ENCODE measurements at regions not wholly inside any gene's neighbourhood (a gene's known extent, or its start where the extent isn't known, plus 50 kb on each side); places are given as distances from the start of the nearest gene placed in this dataset.

- Histone ChIP-seq H3K36me3 (ENCODE audit: insufficient read depth) (no peaks in the 10 kb centered on the region), H2AFZ (ENCODE audit: low read depth) (no peak overlapping the region), H3K4me2 (no peak overlapping the region), H3K79me2 (ENCODE audit: insufficient read depth, low read depth) (no peaks in the 10 kb centered on the region), H4K20me1 (ENCODE audit: insufficient read depth) (no peaks in the 10 kb centered on the region), H3K9ac (no peak overlapping the region), H3K4me3 (IDR thresholded peaks at IDR 0.05; ENCODE audit: insufficient read depth, low read depth, low read length) (no peak overlapping the region), H3K27me3 (ENCODE audit: insufficient read depth, low read depth) (no peaks in the 10 kb centered on the region), H3K27ac (no peak overlapping the region), H3K4me1 (ENCODE audit: low read depth, poor library complexity, severe bottlenecking) (no peaks in the 10 kb centered on the region)
- TF ChIP-seq CTCF (conservative IDR thresholded peaks at IDR 0.05; ENCODE audit: low read depth, low read length), result no peak
These were observed 188.7 kb downstream of the ANKRD50 start for GRCh38 chr4:124523816-124524215.

GRCh38 chr4:124525524-124525923 is 187.0 kb downstream of the ANKRD50 start:
- H3K27me3 ChIP-seq (ENCODE audit: insufficient read depth, low read depth), result no peaks in the 10 kb centered on the region
- no peaks in the 10 kb centered on the region for H4K20me1 ChIP-seq (ENCODE audit: insufficient read depth)
- no peak overlapping the region for H3K4me2 ChIP-seq
- no peak overlapping the region for H3K9ac ChIP-seq
- TF ChIP-seq CTCF (conservative IDR thresholded peaks at IDR 0.05; ENCODE audit: low read depth, low read length), result no peak
- H3K4me3 ChIP-seq (IDR thresholded peaks at IDR 0.05; ENCODE audit: insufficient read depth, low read depth, low read length), result no peak overlapping the region
- H3K4me1 ChIP-seq (ENCODE audit: low read depth, poor library complexity, severe bottlenecking), result no peaks in the 10 kb centered on the region
- H3K79me2 ChIP-seq (ENCODE audit: insufficient read depth, low read depth), result no peaks in the 10 kb centered on the region
- H3K27ac ChIP-seq, result no peak overlapping the region
- H2AFZ ChIP-seq (ENCODE audit: low read depth), result no peak overlapping the region
- no peaks in the 10 kb centered on the region for H3K36me3 ChIP-seq (ENCODE audit: insufficient read depth)

GRCh38 chr4:124526331-124526730 is 186.2 kb downstream of the ANKRD50 start:
- Histone ChIP-seq H3K4me3 (IDR thresholded peaks at IDR 0.05; ENCODE audit: insufficient read depth, low read depth, low read length) (no peak overlapping the region), H4K20me1 (ENCODE audit: insufficient read depth) (no peaks in the 10 kb centered on the region), H3K4me2 (no peak overlapping the region), H3K27ac (no peak overlapping the region), H3K36me3 (ENCODE audit: insufficient read depth) (no peaks in the 10 kb centered on the region), H2AFZ (ENCODE audit: low read depth) (no peak overlapping the region), H3K79me2 (ENCODE audit: insufficient read depth, low read depth) (no peaks in the 10 kb centered on the region), H3K9ac (no peak overlapping the region), H3K27me3 (ENCODE audit: insufficient read depth, low read depth) (no peaks in the 10 kb centered on the region), H3K4me1 (ENCODE audit: low read depth, poor library complexity, severe bottlenecking) (no peaks in the 10 kb centered on the region)
- TF ChIP-seq CTCF (conservative IDR thresholded peaks at IDR 0.05; ENCODE audit: low read depth, low read length), result no peak

- H3K27me3 ChIP-seq (ENCODE audit: insufficient read depth, low read depth), result no peaks in the 10 kb centered on the region
- H3K27ac ChIP-seq, result no peak overlapping the region
- no peak for TF ChIP-seq CTCF (conservative IDR thresholded peaks at IDR 0.05; ENCODE audit: low read depth, low read length)
- no peaks in the 10 kb centered on the region for H3K36me3 ChIP-seq (ENCODE audit: insufficient read depth)
- no peaks in the 10 kb centered on the region for H3K4me1 ChIP-seq (ENCODE audit: low read depth, poor library complexity, severe bottlenecking)
- H3K79me2 ChIP-seq (ENCODE audit: insufficient read depth, low read depth), result no peaks in the 10 kb centered on the region
- no peak overlapping the region for H3K9ac ChIP-seq
- no peaks in the 10 kb centered on the region for H4K20me1 ChIP-seq (ENCODE audit: insufficient read depth)
- no peak overlapping the region for H3K4me2 ChIP-seq
- H2AFZ ChIP-seq (ENCODE audit: low read depth), result no peak overlapping the region
- H3K4me3 ChIP-seq (IDR thresholded peaks at IDR 0.05; ENCODE audit: insufficient read depth, low read depth, low read length), result no peak overlapping the region
These were observed 185.8 kb downstream of the ANKRD50 start for GRCh38 chr4:124526769-124527168.

GRCh38 chr4:124527364-124527763 is 185.2 kb downstream of the ANKRD50 start:
- no peaks in the 10 kb centered on the region for H3K27me3 ChIP-seq (ENCODE audit: insufficient read depth, low read depth)
- no peak overlapping the region for H2AFZ ChIP-seq (ENCODE audit: low read depth)
- no peaks in the 10 kb centered on the region for H3K36me3 ChIP-seq (ENCODE audit: insufficient read depth)
- no peak overlapping the region for H3K9ac ChIP-seq
- no peak overlapping the region for H3K27ac ChIP-seq
- H3K4me1 ChIP-seq (ENCODE audit: low read depth, poor library complexity, severe bottlenecking), result no peaks in the 10 kb centered on the region
- no peaks in the 10 kb centered on the region for H4K20me1 ChIP-seq (ENCODE audit: insufficient read depth)
- no peak overlapping the region for H3K4me2 ChIP-seq
- H3K79me2 ChIP-seq (ENCODE audit: insufficient read depth, low read depth), result no peaks in the 10 kb centered on the region
- H3K4me3 ChIP-seq (IDR thresholded peaks at IDR 0.05; ENCODE audit: insufficient read depth, low read depth, low read length), result no peak overlapping the region
- TF ChIP-seq CTCF (conservative IDR thresholded peaks at IDR 0.05; ENCODE audit: low read depth, low read length), result no peak

All from KMS-11 (cell line).